PC-3 (cell line): ENCODE measurements at regions not wholly inside any gene's neighbourhood (a gene's known extent, or its start where the extent isn't known, plus 50 kb on each side); places are given as distances from the start of the nearest gene placed in this dataset.

Source experiments
- ATAC-seq: fragments of 200-7000 bp; cut with Tn5 transposase; 2 replicates; pipeline ENCODE4 v1.9.1; 2020; ENCODE audit warnings: mild to moderate bottlenecking, moderate library complexity
- BruUV-seq: library from RNA; stranded (reverse); fragments of 400-500 nt; replicated peaks from 2 replicates; lab custom pipeline; 2021; lab: Mats Ljungman, UMichigan
- CTCF ChIA-PET: fragments of 300-600 bp; sonication (Branson Sonifier 250); formaldehyde crosslinking; loops from one replicate; lab custom pipeline; 2022; ENCODE audit warnings: antibody characterized with exemption; lab: Charles Lee
- POLR2A ChIA-PET: fragments of 300-600 bp; sonication (Branson Sonifier 250); formaldehyde crosslinking; loops from one replicate; lab custom pipeline; 2022; ENCODE audit warnings: antibody characterized with exemption; ENCODE audit not compliant: unreplicated experiment; lab: Charles Lee
- DNase-seq: peaks from one replicate; pipeline ENCODE4 v3.0.0-alpha.2; 2015
- H2AFZ ChIP-seq: fragments of 300-600 bp; sonication (generic); 2 replicates; pipeline ENCODE4 v1.6.0; 2016; ENCODE audit warnings: antibody characterized with exemption, low read length
- H3F3A ChIP-seq: fragments of 300-600 bp; sonication (generic); one replicate; pipeline ENCODE4 v1.6.0; 2017; ENCODE audit warnings: antibody characterized with exemption, low read length, control low read depth, mild to moderate bottlenecking; ENCODE audit not compliant: unreplicated experiment
- H3K27ac ChIP-seq: fragments of 300-600 bp; sonication (generic); 2 replicates; pipeline ENCODE4 v1.5.1; 2016; ENCODE audit warnings: mild to moderate bottlenecking, low read length
- H3K27me3 ChIP-seq: fragments of 300-600 bp; sonication (generic); 2 replicates; pipeline ENCODE4 v1.6.1; 2016; ENCODE audit warnings: low read length, mixed read lengths
- H3K36me3 ChIP-seq: fragments of 300-600 bp; sonication (generic); 2 replicates; pipeline ENCODE4 v1.6.1; 2016; ENCODE audit warnings: low read depth, mixed run types, low read length, mixed read lengths
- H3K4me1 ChIP-seq: fragments of 300-600 bp; sonication (generic); 2 replicates; pipeline ENCODE4 v1.5.1; 2016; ENCODE audit warnings: low read length; ENCODE audit not compliant: insufficient read depth
- H3K4me2 ChIP-seq: fragments of 300-600 bp; sonication (generic); 2 replicates; pipeline ENCODE4 v1.6.0; 2016; ENCODE audit warnings: low read length
- H3K4me3 ChIP-seq: fragments of 300-600 bp; sonication (generic); 2 replicates; pipeline ENCODE4 v1.5.1; 2016; ENCODE audit warnings: mild to moderate bottlenecking, low read length, mixed read lengths
- H3K79me2 ChIP-seq: fragments of 300-600 bp; sonication (generic); 2 replicates; pipeline ENCODE4 v1.6.1; 2017; ENCODE audit warnings: low read length, mixed read lengths
- H3K9ac ChIP-seq: fragments of 300-600 bp; sonication (generic); 2 replicates; pipeline ENCODE4 v1.6.0; 2016; ENCODE audit warnings: mild to moderate bottlenecking, low read length
- H3K9me2 ChIP-seq: fragments of 300-600 bp; sonication (generic); replicated peaks from 2 replicates; pipeline ENCODE4 v1.6.1; 2016; ENCODE audit warnings: mixed run types, low read length, mixed read lengths
- H3K9me3 ChIP-seq: fragments of 300-600 bp; sonication (generic); 2 replicates; pipeline ENCODE4 v1.6.1; 2016; ENCODE audit warnings: low read length, mixed read lengths
- H4K20me1 ChIP-seq: fragments of 300-600 bp; sonication (generic); 2 replicates; pipeline ENCODE4 v1.6.1; 2016; ENCODE audit warnings: low read length, mixed read lengths
- CTCF ChIP-seq: fragments of 300-600 bp; sonication (generic); conservative IDR thresholded peaks from 2 replicates; pipeline ENCODE4 v1.5.1; 2017; ENCODE audit warnings: antibody characterized with exemption, low read depth, mild to moderate bottlenecking, low read length
- EZH2 ChIP-seq: fragments of 300-600 bp; sonication (generic); IDR thresholded peaks from one replicate; pipeline ENCODE4 v1.6.1; 2017; ENCODE audit warnings: antibody characterized with exemption, mild to moderate bottlenecking, low read length; ENCODE audit not compliant: unreplicated experiment
- EZH2phosphoT487 ChIP-seq: fragments of 300-600 bp; sonication (generic); IDR thresholded peaks from 2 replicates; pipeline ENCODE4 v1.6.1; 2018; ENCODE audit warnings: mild to moderate bottlenecking, antibody characterized with exemption, low read length, borderline replicate concordance
- intact Hi-C: fragments of 100-400 bp; cut with micrococcal nuclease; formaldehyde crosslinking; loops from 2 replicates; pipeline ENCODE4 v1.9.0; 2023

DNA sequence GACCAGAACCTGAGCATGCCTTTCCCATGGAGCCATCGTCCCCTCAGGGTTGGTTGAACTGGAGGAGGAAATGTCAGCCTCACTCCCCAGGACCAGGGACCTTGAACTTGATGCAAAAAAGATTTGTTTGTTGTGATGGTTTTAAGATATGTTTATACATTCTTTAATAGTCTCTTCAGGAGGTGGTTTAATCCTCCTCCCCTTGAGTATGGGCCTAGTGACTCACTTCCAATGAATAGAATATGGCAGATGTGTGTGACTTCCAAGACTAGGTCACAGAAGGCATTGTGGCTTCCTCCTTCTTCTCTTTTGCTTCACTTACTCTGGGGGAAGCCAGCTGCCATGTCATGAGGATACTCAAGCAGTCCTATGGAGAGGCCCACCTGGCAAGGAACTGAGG, 81.7 kb upstream of the WNT4 start:
- Histone ChIP-seq H3K79me2 (no peaks in the 10 kb centered on the region), H3K9ac (no peak overlapping the region), H3K36me3 (no peaks in the 10 kb centered on the region), H3K4me1 (peaks cover 17% of the 10 kb centered on the region), H3F3A (peaks cover 5% of the 10 kb centered on the region), H3K27ac (no peak overlapping the region), H2AFZ (no peak overlapping the region), H3K27me3 (no peaks in the 10 kb centered on the region), H3K9me2 (no peaks in the 10 kb centered on the region), H3K4me2 (no peak overlapping the region), H4K20me1 (no peaks in the 10 kb centered on the region), H3K4me3 (no peak overlapping the region), H3K9me3 (no peaks in the 10 kb centered on the region)
- POLR2A ChIA-PET, result no interaction called here
- no TSS peak for BruUV-seq
- DNase-seq, result no peak
- ATAC-seq, result no peak
- CTCF ChIA-PET, result no interaction called here
- no peak for TF ChIP-seq CTCF
- no peak for TF ChIP-seq EZH2
- no peak for TF ChIP-seq EZH2phosphoT487
- intact Hi-C loops, result no loop called here

DNA sequence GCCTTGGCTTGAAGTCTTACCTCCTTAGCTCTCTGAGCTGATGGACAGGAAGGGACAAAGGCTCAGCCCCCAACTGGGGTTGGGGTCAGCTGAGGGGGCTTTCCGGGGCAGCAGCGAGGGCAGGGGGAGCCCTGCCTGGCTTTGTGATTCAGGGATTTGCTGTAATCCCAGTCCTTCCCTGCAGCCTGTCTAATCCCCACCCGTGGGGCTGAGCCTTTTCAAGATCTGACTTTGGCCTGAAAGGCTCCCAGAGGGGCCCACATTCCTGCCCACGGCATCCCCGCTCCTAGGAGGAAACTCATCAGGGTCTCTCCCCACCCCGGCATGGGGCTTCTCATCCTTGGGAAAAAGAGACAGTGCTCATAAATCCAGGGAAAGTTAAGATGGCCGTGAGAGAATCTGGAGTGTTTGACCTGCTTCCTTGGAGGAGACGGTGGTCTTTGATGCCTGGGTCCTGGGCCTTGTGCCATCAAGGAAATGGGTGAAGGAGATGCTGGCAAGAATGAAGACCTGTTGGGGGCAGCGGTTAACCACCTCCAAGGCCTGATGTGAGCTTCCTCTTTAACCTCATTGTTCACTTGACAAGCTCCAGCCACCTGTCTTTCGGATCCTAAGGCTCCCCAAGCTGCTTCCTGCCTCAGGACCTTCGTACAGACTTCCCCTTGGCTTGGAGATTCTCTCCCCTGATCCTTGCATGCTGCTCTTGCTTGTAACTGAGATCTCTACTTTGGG, 83.1 kb upstream of the WNT4 start:
- no peak overlapping the region for H3K4me2 ChIP-seq
- intact Hi-C loops, result no loop called here
- no peak overlapping the region for H3K27ac ChIP-seq
- no TSS peak for BruUV-seq
- ATAC-seq (no peak), DNase-seq (no peak)
- H3K79me2 ChIP-seq, result no peaks in the 10 kb centered on the region
- TF ChIP-seq EZH2phosphoT487 (no peak), EZH2 (no peak)
- ChIA-PET CTCF (no interaction called here), POLR2A (no interaction called here)
- H2AFZ ChIP-seq, result no peak overlapping the region
- no peaks in the 10 kb centered on the region for H3K27me3 ChIP-seq
- H3K9me2 ChIP-seq, result no peaks in the 10 kb centered on the region
- no peaks in the 10 kb centered on the region for H3K36me3 ChIP-seq
- H4K20me1 ChIP-seq, result no peaks in the 10 kb centered on the region
- H3F3A ChIP-seq, result peaks cover 5% of the 10 kb centered on the region
- H3K9ac ChIP-seq, result no peak overlapping the region
- no peaks in the 10 kb centered on the region for H3K9me3 ChIP-seq
- peaks cover 27% of the 10 kb centered on the region for H3K4me1 ChIP-seq
- H3K4me3 ChIP-seq, result no peak overlapping the region

GRCh38 chr1:22228074-22228473, 85.2 kb upstream of the WNT4 start:
- Histone ChIP-seq H3K36me3 (no peaks in the 10 kb centered on the region), H2AFZ (no peak overlapping the region), H3K4me3 (no peak overlapping the region), H3K9ac (peak overlapping the region; percentile 4; the same call in 1 of the 2 replicates), H4K20me1 (no peaks in the 10 kb centered on the region), H3F3A (peaks cover 5% of the 10 kb centered on the region), H3K27me3 (no peaks in the 10 kb centered on the region), H3K27ac (peak overlapping the region; percentile 97), H3K9me3 (no peaks in the 10 kb centered on the region), H3K79me2 (no peaks in the 10 kb centered on the region), H3K4me2 (0 out of 2 replicates have a peak overlapping the region, but pooled peaks have one; percentile 65), H3K9me2 (no peaks in the 10 kb centered on the region), H3K4me1 (peaks cover 27% of the 10 kb centered on the region)
- ATAC-seq, result no peak
- ChIA-PET CTCF (interaction anchor here (1.2 kb wide), 1 partner anchor 188 kb away, joined by 3 read pairs; no protein-coding TSS in a partner anchor), POLR2A (no interaction called here)
- DNase-seq, result no peak
- TF ChIP-seq EZH2phosphoT487 (no peak), EZH2 (no peak), CTCF (no peak)
- intact Hi-C loops, result loop anchor here (1.0 kb wide), 1 partner anchor 45 kb away; no protein-coding TSS in a partner anchor
- BruUV-seq, result no TSS peak
